IPS-18a (cell line): ENCODE measurements at regions not wholly inside any gene's neighbourhood (a gene's known extent, or its start where the extent isn't known, plus 50 kb on each side); places are given as distances from the start of the nearest gene placed in this dataset.

Experiments
- H3K27ac ChIP-seq: one replicate; pipeline ENCODE4 v1.5.1; 2013; ENCODE audit warnings: low read length
- H3K27me3 ChIP-seq: one replicate; pipeline ENCODE4 v1.6.1; 2013; ENCODE audit warnings: mild to moderate bottlenecking, low read length; ENCODE audit not compliant: control insufficient read depth, insufficient read depth
- H3K36me3 ChIP-seq: one replicate; pipeline ENCODE4 v1.6.1; 2013; ENCODE audit warnings: low read depth, low read length; ENCODE audit not compliant: control insufficient read depth
- H3K4me1 ChIP-seq: one replicate; pipeline ENCODE4 v1.6.1; 2013; ENCODE audit warnings: low read depth, low read length; ENCODE audit not compliant: control insufficient read depth
- H3K4me3 ChIP-seq: one replicate; pipeline ENCODE4 v1.5.1; 2013; ENCODE audit warnings: low read length
- H3K9ac ChIP-seq: one replicate; pipeline ENCODE4 v1.6.1; 2013; ENCODE audit warnings: mild to moderate bottlenecking, low read length, moderate library complexity
- H3K9me3 ChIP-seq: one replicate; pipeline ENCODE4 v1.6.1; 2013; ENCODE audit warnings: low read depth, low read length; ENCODE audit not compliant: control insufficient read depth

DNA sequence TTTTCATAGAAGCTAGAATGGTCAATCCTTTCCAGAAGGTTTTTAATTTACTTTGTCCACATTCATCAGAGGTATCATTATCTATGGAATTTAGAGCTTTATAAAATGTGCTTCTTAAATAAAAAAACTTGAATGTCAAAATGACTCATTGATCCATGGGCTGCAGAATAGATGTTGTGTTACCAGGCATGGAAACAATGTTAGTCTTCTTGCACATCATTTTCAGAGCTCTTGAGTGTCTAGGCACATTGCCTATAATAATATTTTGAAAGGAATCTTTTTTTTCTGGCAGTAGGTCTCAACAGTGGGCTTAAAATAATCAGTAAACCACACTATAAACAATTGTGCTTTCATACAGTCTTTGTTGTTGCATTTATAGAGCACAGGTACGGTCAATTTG, 200.3 kb downstream of the FAT4 start:
- Histone ChIP-seq H3K4me1 (peaks cover 8% of the 10 kb centered on the region), H3K9ac (no peak overlapping the region), H3K36me3 (no peaks in the 10 kb centered on the region), H3K9me3 (no peaks in the 10 kb centered on the region), H3K27me3 (no peaks in the 10 kb centered on the region), H3K4me3 (no peak overlapping the region), H3K27ac (no peak overlapping the region)

DNA sequence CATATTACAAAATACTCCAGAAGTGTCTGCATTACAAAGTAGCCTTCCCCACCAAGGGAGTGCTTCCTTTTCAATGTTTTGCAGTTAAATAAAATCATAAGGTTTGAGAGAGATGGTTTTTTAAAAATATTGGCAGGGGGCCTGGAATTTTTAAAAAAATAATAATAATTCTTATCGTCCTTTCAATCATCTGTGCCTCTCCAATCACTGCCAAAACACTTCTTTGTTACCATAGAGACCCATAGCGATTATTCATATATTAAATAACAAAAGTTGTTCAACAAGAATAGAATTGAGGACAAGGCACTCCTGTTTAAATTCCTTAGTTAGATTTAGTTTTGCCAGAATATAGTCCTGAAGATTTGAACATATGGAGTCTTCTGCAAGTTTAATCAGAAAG, 203.1 kb downstream of the FAT4 start:
- no peak overlapping the region for H3K27ac ChIP-seq
- no peaks in the 10 kb centered on the region for H3K36me3 ChIP-seq
- H3K4me1 ChIP-seq = peaks cover 8% of the 10 kb centered on the region
- H3K9me3 ChIP-seq = no peaks in the 10 kb centered on the region
- H3K27me3 ChIP-seq = no peaks in the 10 kb centered on the region
- H3K4me3 ChIP-seq = no peak overlapping the region
- no peak overlapping the region for H3K9ac ChIP-seq

DNA sequence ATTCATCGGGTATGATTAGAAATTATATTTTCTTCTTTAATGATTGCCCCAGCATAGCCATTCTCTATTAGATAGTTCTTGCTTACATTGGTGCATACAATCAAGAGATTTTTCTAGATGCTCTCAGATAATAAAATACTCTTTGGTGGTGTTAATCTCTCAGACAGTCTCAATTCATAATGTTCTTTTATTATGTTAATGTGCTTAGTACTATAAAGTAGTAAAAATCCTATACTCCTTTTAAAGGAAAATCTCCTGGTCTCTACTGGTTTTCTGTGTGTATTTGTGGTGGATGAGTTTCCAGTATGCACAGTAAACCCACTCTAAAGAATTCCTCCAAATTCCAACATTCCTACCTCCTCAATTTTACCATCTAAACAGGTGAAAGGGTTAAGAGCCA, 203.5 kb downstream of the FAT4 start:
- no peak overlapping the region for H3K27ac ChIP-seq
- H3K36me3 ChIP-seq = no peaks in the 10 kb centered on the region
- H3K4me1 ChIP-seq = peaks cover 8% of the 10 kb centered on the region
- no peak overlapping the region for H3K9ac ChIP-seq
- H3K4me3 ChIP-seq = no peak overlapping the region
- no peaks in the 10 kb centered on the region for H3K9me3 ChIP-seq
- H3K27me3 ChIP-seq = no peaks in the 10 kb centered on the region

DNA sequence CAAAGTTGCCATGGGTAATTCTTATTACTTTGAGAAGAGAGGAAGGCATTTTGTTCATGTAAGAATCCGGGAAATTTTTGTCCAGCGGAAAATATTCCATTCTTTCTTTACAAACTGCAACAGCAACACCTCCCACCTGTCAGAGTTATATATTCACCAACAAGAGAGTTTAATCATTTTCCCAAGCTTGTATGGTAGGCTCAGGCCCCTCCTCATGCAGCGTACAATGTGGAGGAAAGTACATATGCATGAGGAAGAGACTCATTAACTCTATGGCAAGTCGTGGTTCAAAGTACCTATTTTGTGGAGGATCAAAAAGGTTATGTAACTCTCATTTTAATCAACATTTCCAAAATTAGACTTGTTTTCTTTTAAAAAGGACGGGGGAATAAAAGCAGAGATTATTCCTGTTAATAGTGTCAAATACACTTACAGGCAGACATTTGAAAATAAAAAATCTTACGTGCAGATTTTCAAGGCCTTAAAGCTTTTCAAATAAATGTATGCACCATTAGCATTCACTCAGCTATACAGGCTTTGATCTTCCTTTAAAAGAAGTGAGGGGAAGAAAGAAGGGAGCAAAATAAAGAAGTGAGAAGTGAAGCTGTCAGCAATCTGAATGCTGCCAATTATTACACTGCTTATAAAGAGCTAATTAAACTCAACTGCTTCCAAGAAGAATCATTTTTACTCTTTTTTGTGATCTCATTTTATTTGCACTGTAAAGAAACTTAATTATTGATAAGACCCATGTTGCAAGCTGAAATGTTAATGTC, 204.8 kb downstream of the FAT4 start:
- Histone ChIP-seq H3K9ac (no peak overlapping the region), H3K27me3 (no peaks in the 10 kb centered on the region), H3K36me3 (no peaks in the 10 kb centered on the region), H3K27ac (no peak overlapping the region), H3K4me1 (peaks cover 8% of the 10 kb centered on the region), H3K4me3 (no peak overlapping the region), H3K9me3 (no peaks in the 10 kb centered on the region)

DNA sequence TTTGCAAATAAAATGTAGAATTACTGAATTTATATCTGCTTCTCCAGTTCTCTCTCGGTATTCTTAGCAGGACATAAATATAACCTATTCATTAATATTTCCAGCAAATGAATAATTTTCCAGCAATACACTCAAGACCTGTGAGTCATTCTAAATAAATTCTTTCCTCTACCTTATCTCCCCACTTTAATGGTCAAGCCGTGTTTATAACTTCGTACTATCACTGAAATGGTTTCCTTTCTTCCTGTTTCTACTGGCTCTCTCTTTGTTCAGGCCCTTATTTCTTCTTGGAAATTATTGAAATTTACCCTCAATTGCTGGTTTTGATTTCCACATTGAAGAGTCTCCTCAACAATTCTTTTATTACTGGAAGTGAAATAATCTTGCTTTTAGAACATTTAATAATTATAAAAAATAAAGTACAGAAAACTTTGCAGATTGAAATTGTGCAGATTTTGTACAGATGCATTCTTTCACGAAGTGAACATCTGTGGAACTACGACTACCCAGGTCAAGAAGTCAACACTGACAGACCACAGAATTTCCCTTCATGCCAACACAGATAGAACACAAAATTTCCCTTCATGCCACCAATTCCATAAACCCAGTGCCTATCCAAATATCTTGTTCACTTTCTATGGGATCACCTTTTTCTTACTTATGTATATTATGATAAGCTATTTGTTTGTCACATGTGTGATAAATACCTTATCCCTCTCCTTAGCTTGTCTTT, 205.7 kb downstream of the FAT4 start:
- Histone ChIP-seq H3K27ac (no peak overlapping the region), H3K9ac (no peak overlapping the region), H3K4me1 (peaks cover 8% of the 10 kb centered on the region), H3K4me3 (no peak overlapping the region), H3K36me3 (no peaks in the 10 kb centered on the region), H3K9me3 (no peaks in the 10 kb centered on the region), H3K27me3 (no peaks in the 10 kb centered on the region)

DNA sequence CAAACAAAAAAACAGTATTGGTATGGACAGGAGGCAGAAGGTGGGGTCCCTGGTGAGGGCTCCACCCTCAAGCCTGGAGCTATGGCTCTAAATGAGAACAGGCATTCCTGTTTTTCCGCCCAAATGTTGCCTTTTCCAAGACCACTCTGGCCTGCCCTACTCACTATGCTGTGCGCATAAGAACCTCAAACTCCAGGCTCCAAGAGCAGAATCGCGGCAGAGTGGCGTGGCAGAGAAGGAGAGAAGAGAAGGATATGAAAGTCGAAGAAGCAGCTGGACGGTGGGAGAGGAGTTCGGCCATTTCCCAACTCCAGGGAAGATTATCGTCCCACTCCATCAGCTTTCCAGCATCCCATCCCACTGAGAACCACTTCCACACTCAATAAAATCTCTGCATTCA, 207.8 kb downstream of the FAT4 start:
- Histone ChIP-seq H3K4me3 (no peak overlapping the region), H3K27ac (no peak overlapping the region), H3K36me3 (no peaks in the 10 kb centered on the region), H3K9me3 (no peaks in the 10 kb centered on the region), H3K4me1 (peaks cover 8% of the 10 kb centered on the region), H3K9ac (no peak overlapping the region), H3K27me3 (no peaks in the 10 kb centered on the region)

DNA sequence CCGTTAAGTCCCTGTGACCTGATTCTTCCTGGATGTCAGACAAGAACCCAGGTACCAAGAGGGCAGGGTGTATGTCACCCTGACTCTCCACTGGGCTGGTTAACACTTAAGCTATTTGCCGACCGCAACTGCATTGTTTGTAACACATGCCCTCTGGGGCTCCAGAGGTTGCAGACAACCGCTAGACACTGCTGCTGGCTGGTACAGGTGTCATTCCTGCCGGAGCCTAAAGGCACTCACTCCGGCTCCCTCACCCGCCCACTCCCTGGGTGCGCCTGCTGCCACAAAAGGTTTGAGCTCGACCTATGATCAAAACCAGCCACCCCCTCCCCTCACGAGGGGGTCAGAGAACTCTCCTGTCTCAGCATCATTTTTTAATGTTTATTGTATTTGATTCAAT, 208.2 kb downstream of the FAT4 start:
- no peak overlapping the region for H3K9ac ChIP-seq
- H3K36me3 ChIP-seq = no peaks in the 10 kb centered on the region
- H3K4me3 ChIP-seq = no peak overlapping the region
- H3K27me3 ChIP-seq = no peaks in the 10 kb centered on the region
- H3K27ac ChIP-seq = no peak overlapping the region
- no peaks in the 10 kb centered on the region for H3K9me3 ChIP-seq
- H3K4me1 ChIP-seq = peaks cover 8% of the 10 kb centered on the region

DNA sequence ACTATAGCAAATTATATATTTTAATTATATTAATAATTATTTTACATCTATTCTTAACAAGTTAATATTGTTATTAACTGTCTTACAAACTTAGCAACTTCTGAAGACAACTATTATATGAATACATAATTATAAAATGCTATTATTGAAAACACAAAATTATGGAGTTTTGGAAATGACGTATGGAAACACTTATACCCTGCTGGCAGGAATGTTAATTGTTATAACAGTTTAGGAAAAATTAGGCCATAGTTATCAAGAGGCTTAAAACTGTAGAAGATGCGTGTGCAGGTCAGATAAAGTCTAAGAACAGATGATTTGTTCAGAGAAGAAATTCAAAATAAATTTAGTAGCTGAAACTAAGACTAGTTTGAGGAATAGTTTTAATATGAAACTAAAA, 211.7 kb downstream of the FAT4 start:
- no peak overlapping the region for H3K9ac ChIP-seq
- H3K27ac ChIP-seq = no peak overlapping the region
- no peaks in the 10 kb centered on the region for H3K9me3 ChIP-seq
- no peaks in the 10 kb centered on the region for H3K27me3 ChIP-seq
- no peaks in the 10 kb centered on the region for H3K4me1 ChIP-seq
- no peak overlapping the region for H3K4me3 ChIP-seq
- no peaks in the 10 kb centered on the region for H3K36me3 ChIP-seq

DNA sequence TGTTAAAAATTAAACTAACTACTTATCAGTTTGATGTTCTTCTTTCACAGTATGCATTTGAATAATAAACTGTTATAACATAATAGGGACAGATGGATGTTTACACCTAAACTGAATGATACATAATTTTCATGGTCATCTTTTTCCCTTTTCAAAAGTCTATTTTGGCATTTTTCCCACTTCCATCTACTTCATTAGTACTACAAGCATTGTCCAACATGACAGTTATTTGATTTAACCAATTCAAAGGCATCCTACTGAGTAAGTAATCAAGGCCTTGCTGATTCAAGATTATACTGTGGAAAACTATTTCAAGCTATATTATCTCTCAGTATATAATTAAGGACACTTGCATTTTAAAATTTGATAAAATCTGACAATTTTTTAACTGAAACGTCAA, 212.9 kb downstream of the FAT4 start:
- Histone ChIP-seq H3K9ac (no peak overlapping the region), H3K4me3 (no peak overlapping the region), H3K27me3 (no peaks in the 10 kb centered on the region), H3K27ac (no peak overlapping the region), H3K4me1 (no peaks in the 10 kb centered on the region), H3K9me3 (no peaks in the 10 kb centered on the region), H3K36me3 (no peaks in the 10 kb centered on the region)

DNA sequence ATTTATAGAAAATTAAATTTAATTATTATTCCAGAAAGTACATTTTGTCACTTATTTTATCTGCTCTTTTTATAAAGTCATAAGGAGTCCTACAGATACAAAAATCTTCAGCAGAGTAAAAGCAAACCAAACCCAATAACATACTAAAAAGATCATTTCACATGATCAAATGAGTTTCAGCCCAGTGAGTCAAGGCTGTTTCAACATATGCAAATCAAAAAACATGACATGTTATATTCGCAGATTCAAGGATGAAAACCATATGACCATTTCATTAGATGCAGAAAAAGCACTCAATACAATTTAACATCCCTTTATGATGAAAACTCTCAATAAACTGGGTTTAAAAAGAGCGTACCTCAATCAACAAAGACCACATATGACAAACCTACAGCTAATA, 214.3 kb downstream of the FAT4 start:
- Histone ChIP-seq H3K4me3 (no peak overlapping the region), H3K27me3 (no peaks in the 10 kb centered on the region), H3K9ac (no peak overlapping the region), H3K36me3 (no peaks in the 10 kb centered on the region), H3K27ac (no peak overlapping the region), H3K4me1 (no peaks in the 10 kb centered on the region), H3K9me3 (no peaks in the 10 kb centered on the region)

DNA sequence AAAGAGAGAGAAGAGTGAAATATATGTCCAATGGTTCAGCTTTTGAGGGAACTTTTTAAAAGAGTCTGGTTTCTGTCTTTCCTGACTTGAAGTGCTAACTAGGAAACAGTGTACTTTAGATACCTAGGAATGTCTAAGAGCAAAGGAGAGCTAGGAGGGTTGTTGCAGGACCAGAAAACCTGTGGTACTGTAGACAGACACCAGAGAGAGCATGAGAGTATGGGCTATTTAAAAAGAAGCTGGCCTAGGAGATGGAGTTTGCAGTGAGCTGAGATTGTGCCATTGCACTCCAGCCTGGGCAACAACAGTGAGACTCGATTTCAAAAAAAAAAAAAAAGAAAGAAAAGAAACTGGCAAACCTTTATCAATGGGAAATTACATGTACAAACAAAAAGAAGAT, 223.9 kb downstream of the FAT4 start:
- Histone ChIP-seq H3K27ac (no peak overlapping the region), H3K4me1 (no peaks in the 10 kb centered on the region), H3K27me3 (no peaks in the 10 kb centered on the region), H3K9ac (no peak overlapping the region), H3K4me3 (no peak overlapping the region), H3K36me3 (no peaks in the 10 kb centered on the region), H3K9me3 (no peaks in the 10 kb centered on the region)

DNA sequence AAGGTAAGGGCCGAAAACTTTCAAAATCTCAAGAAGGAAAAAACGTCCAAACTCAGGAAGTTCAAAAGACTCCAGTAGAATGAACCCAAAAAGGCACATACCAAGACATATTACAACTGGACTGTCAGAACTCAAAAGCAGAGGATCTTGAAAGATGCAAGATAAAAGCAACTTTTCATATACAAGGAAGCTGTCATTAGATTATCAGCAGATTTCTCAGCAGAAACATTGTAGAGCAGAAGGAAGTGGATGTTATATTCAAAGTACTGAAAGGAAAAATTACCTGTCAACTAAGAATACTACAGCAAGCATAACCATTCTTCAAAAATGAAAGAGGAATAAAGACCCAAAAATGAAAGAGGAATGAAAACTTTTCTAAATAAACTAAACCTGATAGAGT, 224.9 kb downstream of the FAT4 start:
- no peaks in the 10 kb centered on the region for H3K9me3 ChIP-seq
- no peak overlapping the region for H3K4me3 ChIP-seq
- no peaks in the 10 kb centered on the region for H3K4me1 ChIP-seq
- no peak overlapping the region for H3K27ac ChIP-seq
- H3K9ac ChIP-seq = no peak overlapping the region
- H3K36me3 ChIP-seq = no peaks in the 10 kb centered on the region
- no peaks in the 10 kb centered on the region for H3K27me3 ChIP-seq
